Ascending aorta (tissue), 2 donors: ENCODE measurements at regions not wholly inside any gene's neighbourhood (a gene's known extent, or its start where the extent isn't known, plus 50 kb on each side); places are given as distances from the start of the nearest gene placed in this dataset.
"Not testable (repeated sequence)": the region's sequence is repeated elsewhere in the genome, so short reads cannot be mapped to it uniquely, and the experiment has no call there.

ENCODE experiments used
- DNase-seq, 2 donors: peaks; one replicate each; pipeline ENCODE4 v3.0.0-alpha.2; 2019; ENCODE audit warnings: low spot score in 2 of 2
- H3K27ac ChIP-seq, 2 donors: fragments of 200-600 bp; sonication (generic); one replicate each; pipeline ENCODE4 v1.5.1; 2016 to 2017; ENCODE audit warnings: mild to moderate bottlenecking in 1 of 2
- H3K27me3 ChIP-seq: fragments of 200-600 bp; sonication (generic); one replicate; pipeline ENCODE4 v1.5.1; 2017
- H3K36me3 ChIP-seq, 2 donors: fragments of 200-600 bp; sonication (generic); one replicate each; pipeline ENCODE4 v1.5.1; 2016
- H3K4me1 ChIP-seq, 2 donors: fragments of 200-600 bp; sonication (generic); one replicate each; pipeline ENCODE4 v1.5.1; 2016 to 2017; ENCODE audit warnings: mild to moderate bottlenecking in 1 of 2
- H3K4me3 ChIP-seq, 2 donors: fragments of 200-600 bp; sonication (generic); one replicate each; pipeline ENCODE4 v1.5.1; 2016 to 2017; ENCODE audit warnings: mild to moderate bottlenecking in 1 of 2
- H3K9me3 ChIP-seq, 2 donors: fragments of 200-600 bp; sonication (generic); one replicate each; pipeline ENCODE4 v1.5.1; 2016
- intact Hi-C: fragments of 100-400 bp; cut with DNase I; formaldehyde crosslinking; loops from one replicate; pipeline ENCODE4 v1.15.1; 2023
- TF ChIP-seq, protein P1 (sequence below), 3 experiments: fragments of 200-600 bp in 2 of 3; fragments of 450-650 bp in 1 of 3; sonication (generic) in 2 of 3; IDR thresholded peaks; one replicate each; pipeline ENCODE4 v1.5.1; 2016 to 2019; ENCODE audit warnings: antibody characterized with exemption in 3 of 3, mild to moderate bottlenecking in 1 of 3, moderate library complexity in 1 of 3

DNA sequence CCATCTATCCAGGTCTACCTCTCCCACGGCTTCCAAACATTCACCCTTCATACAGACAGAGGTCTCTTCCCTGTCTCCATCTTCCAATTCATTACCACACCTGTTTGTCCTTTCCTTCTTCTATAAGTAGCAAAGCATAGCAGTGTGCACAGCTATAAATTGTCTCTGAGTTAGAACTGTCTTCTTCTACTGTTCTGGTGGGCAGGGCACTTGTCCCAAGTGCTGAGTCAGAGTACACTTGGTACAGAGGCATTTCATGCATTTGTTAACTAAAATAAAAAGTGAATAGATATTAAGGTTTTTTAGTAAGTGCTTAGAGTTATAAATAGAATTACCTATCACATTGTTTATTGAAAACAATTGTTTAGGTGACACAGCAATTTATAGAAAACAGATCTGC is 150.1 kb upstream of the CCDC54 start:
- H3K27ac ChIP-seq: no peak overlapping the region
- H3K27me3 ChIP-seq: no peaks in the 10 kb centered on the region
- TF ChIP-seq, protein P1, sequence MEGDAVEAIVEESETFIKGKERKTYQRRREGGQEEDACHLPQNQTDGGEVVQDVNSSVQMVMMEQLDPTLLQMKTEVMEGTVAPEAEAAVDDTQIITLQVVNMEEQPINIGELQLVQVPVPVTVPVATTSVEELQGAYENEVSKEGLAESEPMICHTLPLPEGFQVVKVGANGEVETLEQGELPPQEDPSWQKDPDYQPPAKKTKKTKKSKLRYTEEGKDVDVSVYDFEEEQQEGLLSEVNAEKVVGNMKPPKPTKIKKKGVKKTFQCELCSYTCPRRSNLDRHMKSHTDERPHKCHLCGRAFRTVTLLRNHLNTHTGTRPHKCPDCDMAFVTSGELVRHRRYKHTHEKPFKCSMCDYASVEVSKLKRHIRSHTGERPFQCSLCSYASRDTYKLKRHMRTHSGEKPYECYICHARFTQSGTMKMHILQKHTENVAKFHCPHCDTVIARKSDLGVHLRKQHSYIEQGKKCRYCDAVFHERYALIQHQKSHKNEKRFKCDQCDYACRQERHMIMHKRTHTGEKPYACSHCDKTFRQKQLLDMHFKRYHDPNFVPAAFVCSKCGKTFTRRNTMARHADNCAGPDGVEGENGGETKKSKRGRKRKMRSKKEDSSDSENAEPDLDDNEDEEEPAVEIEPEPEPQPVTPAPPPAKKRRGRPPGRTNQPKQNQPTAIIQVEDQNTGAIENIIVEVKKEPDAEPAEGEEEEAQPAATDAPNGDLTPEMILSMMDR (IDR thresholded peaks at IDR 0.05): no peak
- intact Hi-C loops: no loop called here
- H3K36me3 ChIP-seq: no peaks in the 10 kb centered on the region
- H3K9me3 ChIP-seq: no peaks in the 10 kb centered on the region
- H3K4me1 ChIP-seq: no peaks in the 10 kb centered on the region
- no peak overlapping the region for H3K4me3 ChIP-seq
- DNase-seq: no peak

DNA sequence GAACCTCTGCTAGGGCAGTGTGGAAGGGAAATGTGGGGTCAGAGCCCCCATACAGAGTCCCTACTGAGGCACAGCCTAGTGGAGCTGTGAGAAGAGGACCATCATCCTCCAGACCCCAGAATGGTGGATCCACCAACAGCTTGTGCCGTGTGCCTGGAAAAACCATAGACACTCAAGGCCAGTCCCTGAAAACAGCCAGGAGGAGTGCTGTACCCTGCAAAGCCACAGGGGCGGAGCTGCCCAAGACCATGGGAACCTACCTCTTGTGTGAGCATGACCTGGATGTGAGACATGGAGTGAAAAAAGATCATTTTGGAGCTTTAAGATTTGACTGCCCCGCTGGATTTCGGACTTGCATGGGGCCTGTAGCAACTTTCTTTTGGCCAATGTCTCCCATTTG is 143.4 kb upstream of the CCDC54 start:
- H3K4me3 ChIP-seq, H3K9me3 ChIP-seq, H3K4me1 ChIP-seq, DNase-seq, H3K27me3 ChIP-seq, H3K27ac ChIP-seq, H3K36me3 ChIP-seq: not testable (repeated sequence)
- intact Hi-C loops: loop anchor here (10.0 kb wide), 4 partner anchors 861 to 1351 kb away; partner anchors contain the start of genes CD47, CIP2A, DZIP3 and IFT57

DNA sequence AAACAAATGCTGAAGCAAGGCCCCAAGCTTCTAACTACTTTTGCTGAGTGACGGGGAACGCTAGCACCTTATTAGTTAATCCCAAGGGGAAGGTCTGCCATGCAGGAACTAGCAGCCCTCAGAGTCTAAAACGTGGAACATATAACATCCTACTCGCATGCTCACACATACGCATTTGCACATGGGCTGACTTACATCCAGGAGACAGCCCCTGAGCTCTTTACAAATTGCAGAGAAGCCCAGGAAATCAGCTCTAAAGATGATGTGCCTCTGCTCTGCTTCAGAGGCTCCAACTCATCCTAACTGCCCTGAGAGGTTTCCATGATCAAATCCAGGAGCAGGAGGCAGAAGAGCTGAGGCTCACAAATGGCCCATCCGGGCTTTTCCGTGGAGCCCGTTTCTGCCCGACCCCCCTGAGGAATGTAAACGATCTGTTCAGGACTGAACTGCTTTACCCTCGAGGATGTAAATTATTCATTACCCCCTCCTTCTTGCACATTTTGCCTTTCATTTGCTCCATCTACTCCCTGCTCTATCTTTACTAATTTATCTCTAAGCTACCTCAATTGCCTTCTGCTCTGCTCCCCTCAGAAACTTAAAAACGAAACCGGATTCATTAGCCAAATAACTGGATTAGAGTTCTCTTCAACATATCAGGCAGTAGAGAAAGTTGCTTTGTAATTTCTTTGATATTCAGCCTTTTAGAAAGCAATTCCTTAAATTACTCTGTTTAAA is 141.9 kb upstream of the CCDC54 start:
- no peak for DNase-seq
- intact Hi-C loops: loop anchor here (5.0 to 10.0 kb wide), 6 partner anchors 427 to 1349 kb away; partner anchors contain the start of genes CD47, CIP2A, DZIP3 and IFT57
- Histone ChIP-seq H3K9me3 (no peaks in the 10 kb centered on the region), H3K4me3 (peak overlapping the region; percentile 49 to 70), H3K27ac (peak overlapping the region in 1 of 2 donors; percentile 58), H3K27me3 (no peaks in the 10 kb centered on the region), H3K4me1 (peaks cover 0 to 6% of the 10 kb centered on the region in 2 donors), H3K36me3 (no peaks in the 10 kb centered on the region)
- TF ChIP-seq, protein P1 (IDR thresholded peaks at IDR 0.05): no peak

GRCh38 chr3:107235928-107236315 is 141.3 kb upstream of the CCDC54 start:
- intact Hi-C loops: loop anchor here (2.0 to 10.0 kb wide), 7 partner anchors 287 to 1349 kb away; partner anchors contain the start of genes BBX, CD47, CIP2A and DZIP3

DNA sequence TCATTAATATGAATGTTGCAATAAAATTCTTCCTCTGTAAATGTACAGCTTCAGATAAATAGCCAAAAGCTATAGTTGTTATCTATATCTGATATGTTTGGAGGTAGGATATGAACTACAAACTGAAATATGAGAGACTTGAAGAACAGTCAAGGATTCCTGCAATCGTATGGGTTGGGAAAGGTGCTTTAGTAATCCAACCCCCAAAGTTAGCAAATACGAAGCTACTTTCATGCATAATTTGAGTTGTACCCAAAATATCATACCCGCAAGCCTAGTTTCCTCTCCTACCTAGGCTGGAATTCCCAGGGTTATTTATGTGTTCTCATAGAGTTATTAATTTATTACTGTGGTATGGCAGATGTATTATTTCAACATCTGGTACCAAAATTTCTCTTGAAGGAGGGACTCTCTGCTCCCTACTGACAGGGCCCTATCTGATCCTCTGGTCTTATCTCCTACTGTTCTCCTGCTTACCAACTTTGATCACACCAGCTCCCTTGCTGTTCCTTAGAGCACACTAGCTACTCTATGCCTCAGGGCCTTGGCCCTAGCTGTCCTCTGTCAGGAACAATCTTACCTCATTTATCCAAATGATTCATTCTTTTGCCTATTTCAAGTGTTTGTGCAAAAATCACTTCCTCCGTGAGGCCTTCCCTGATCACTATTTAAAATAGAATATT is 140.4 kb upstream of the CCDC54 start:
- TF ChIP-seq, protein P1 (IDR thresholded peaks at IDR 0.05): no peak
- Histone ChIP-seq H3K9me3 (no peaks in the 10 kb centered on the region), H3K4me3 (no peak overlapping the region), H3K27me3 (no peaks in the 10 kb centered on the region), H3K27ac (peak overlapping the region; percentile 15 to 58), H3K4me1 (peaks cover 0 to 8% of the 10 kb centered on the region in 2 donors), H3K36me3 (no peaks in the 10 kb centered on the region)
- no peak for DNase-seq
- intact Hi-C loops: loop anchor here (2.0 to 10.0 kb wide), 7 partner anchors 286 to 1348 kb away; partner anchors contain the start of genes BBX, CD47, CIP2A and DZIP3

More at GRCh38 chr3:107235928-107236315, 141.3 kb upstream of the CCDC54 start:
- H3K36me3 ChIP-seq: no peaks in the 10 kb centered on the region
- no peaks in the 10 kb centered on the region for H3K27me3 ChIP-seq
- no peak for DNase-seq
- peak overlapping the region; percentile 15 to 58 for H3K27ac ChIP-seq
- H3K4me3 ChIP-seq: peak overlapping the region; percentile 49 to 70
- H3K4me1 ChIP-seq: peaks cover 0 to 6% of the 10 kb centered on the region in 2 donors
- TF ChIP-seq, protein P1 (IDR thresholded peaks at IDR 0.05): peak; percentile 66 to 88 (median 85)
- H3K9me3 ChIP-seq: no peaks in the 10 kb centered on the region

DNA sequence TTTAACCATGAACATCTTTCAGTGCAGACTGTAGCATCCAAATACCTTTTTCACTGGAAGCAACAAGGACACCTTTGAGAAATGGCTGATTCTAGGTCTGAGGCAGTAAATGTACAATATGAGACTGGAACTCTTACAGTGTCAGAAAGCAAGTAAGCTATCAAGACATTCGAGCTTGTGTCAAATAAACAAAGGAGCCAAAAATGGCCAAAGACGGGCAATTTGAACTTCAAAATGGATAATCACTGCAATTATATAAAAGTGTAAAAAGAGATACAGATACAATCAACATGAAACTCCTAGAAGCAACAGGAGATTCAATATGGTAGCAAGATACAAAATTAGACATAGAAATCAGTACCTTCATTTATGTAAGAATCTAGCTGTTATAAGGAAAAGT is 138.5 kb upstream of the CCDC54 start:
- intact Hi-C loops: loop anchor here (5.0 to 10.0 kb wide), 6 partner anchors 424 to 1346 kb away; partner anchors contain the start of genes CD47, CIP2A, DZIP3 and IFT57
- H3K4me3 ChIP-seq: no peak overlapping the region
- H3K4me1 ChIP-seq: peaks cover 0 to 12% of the 10 kb centered on the region in 2 donors
- TF ChIP-seq, protein P1 (IDR thresholded peaks at IDR 0.05): no peak
- H3K27ac ChIP-seq: no peak overlapping the region
- no peaks in the 10 kb centered on the region for H3K36me3 ChIP-seq
- no peak for DNase-seq
- no peaks in the 10 kb centered on the region for H3K27me3 ChIP-seq
- H3K9me3 ChIP-seq: no peaks in the 10 kb centered on the region
